Dermis microvascular lymphatic vessel endothelial cell (primary cell): ENCODE measurements at regions not wholly inside any gene's neighbourhood (a gene's known extent, or its start where the extent isn't known, plus 50 kb on each side); places are given as distances from the start of the nearest gene placed in this dataset.
A peak's percentile ranks its signal among the peaks of the same experiment; 100 is the strongest.
"Not testable (repeated sequence)": the region's sequence is repeated elsewhere in the genome, so short reads cannot be mapped to it uniquely, and the experiment has no call there.

ENCODE experiments used
- DNase-seq, 2 donors: peaks; one replicate each; pipeline versions ENCODE4 v3.0.0 to v3.0.0-alpha.2; 2010; ENCODE audit warnings: low read depth in 2 of 2

GRCh38 chr1:25022361-25023189 is 92.5 kb upstream of the RUNX3 start:
- peak in 1 of 2 donors; percentile 64 for DNase-seq

- DNase-seq, result no peak
Measured at GRCh38 chr1:25021591-25022215, 91.6 kb upstream of the RUNX3 start.

GRCh38 chr1:25020851-25021590 is 90.9 kb upstream of the RUNX3 start:
- DNase-seq, result no peak

- no peak for DNase-seq
Measured at GRCh38 chr1:25020173-25020845, 90.2 kb upstream of the RUNX3 start.

GRCh38 chr1:25019337-25020172 is 89.5 kb upstream of the RUNX3 start:
- DNase-seq, result no peak

GRCh38 chr1:25018943-25019336 is 88.9 kb upstream of the RUNX3 start:
- DNase-seq, result no peak

GRCh38 chr1:25018110-25018735 is 88.1 kb upstream of the RUNX3 start:
- no peak for DNase-seq

GRCh38 chr1:25017436-25018109 is 87.5 kb upstream of the RUNX3 start:
- DNase-seq, result no peak

- DNase-seq, result no peak
Measured at GRCh38 chr1:25012966-25013962, 83.2 kb upstream of the RUNX3 start.

- DNase-seq, result no peak
Measured at GRCh38 chr1:25011943-25012638, 82.0 kb upstream of the RUNX3 start.

- DNase-seq, result no peak
Measured at GRCh38 chr1:25011275-25011674, 81.2 kb upstream of the RUNX3 start.

GRCh38 chr1:25009671-25010262 is 79.7 kb upstream of the RUNX3 start:
- no peak for DNase-seq

- no peak for DNase-seq
Measured at GRCh38 chr1:25008192-25008485, 78.1 kb upstream of the RUNX3 start.

GRCh38 chr1:25007390-25008191 is 77.5 kb upstream of the RUNX3 start:
- DNase-seq, result not testable (repeated sequence)

GRCh38 chr1:25006770-25007169 is 76.7 kb upstream of the RUNX3 start:
- no peak for DNase-seq

- no peak for DNase-seq
Measured at GRCh38 chr1:25004355-25004754, 74.3 kb upstream of the RUNX3 start.
